ENCODE measurements at regions not wholly inside any gene's neighbourhood (a gene's known extent, or its start where the extent isn't known, plus 50 kb on each side); places are given as distances from the start of the nearest gene placed in this dataset.

DNA sequence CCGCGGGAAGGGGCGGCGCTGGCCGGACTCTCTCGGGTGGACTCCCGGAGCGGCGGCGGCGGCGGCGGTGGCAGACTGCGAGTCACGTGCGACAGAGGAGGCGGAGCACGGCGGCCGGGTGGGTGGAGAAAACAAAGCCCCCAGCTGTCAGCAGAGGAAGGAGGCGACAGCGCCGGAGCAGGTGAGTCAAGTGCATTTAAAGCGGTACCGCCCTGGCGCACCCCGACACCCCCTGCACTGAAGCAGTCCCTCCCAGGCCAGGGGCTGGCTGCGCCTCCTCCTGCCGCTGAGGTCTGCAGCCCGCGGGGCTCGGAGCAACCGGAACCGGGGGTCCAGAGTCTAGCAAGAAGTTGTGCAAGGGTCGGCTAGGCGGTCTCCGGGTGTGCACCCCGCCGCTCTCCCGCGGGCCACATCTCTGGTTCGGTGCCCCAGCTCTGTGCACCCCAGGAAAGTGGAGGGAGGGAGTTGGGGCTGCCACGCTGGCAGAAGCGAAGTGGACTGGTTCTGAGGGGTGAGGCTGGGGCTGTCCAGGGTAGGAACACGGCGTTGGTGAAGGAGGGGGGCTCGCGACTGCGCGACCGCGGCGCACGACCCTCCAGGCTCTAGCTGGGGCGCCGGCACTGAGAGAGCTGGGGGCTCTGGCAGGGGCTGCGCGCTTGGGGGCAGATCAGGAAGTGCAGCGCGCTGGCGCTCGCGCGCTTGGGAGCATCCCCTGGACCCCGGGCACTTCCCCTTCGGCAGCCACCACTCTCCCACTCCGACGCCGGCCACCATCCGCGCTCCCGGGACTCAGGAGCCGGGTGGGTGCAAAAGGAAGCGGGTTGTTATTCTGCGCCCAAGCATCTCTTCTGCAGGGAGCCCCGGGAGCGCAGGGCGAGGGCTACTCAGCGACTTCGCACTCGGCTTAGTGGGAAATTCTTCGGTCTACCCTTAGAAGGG lies 64.0 kb upstream of the MAPRE2 start:
- TF ChIP-seq, protein P1, sequence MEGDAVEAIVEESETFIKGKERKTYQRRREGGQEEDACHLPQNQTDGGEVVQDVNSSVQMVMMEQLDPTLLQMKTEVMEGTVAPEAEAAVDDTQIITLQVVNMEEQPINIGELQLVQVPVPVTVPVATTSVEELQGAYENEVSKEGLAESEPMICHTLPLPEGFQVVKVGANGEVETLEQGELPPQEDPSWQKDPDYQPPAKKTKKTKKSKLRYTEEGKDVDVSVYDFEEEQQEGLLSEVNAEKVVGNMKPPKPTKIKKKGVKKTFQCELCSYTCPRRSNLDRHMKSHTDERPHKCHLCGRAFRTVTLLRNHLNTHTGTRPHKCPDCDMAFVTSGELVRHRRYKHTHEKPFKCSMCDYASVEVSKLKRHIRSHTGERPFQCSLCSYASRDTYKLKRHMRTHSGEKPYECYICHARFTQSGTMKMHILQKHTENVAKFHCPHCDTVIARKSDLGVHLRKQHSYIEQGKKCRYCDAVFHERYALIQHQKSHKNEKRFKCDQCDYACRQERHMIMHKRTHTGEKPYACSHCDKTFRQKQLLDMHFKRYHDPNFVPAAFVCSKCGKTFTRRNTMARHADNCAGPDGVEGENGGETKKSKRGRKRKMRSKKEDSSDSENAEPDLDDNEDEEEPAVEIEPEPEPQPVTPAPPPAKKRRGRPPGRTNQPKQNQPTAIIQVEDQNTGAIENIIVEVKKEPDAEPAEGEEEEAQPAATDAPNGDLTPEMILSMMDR (conservative IDR thresholded peaks at IDR 0.05; ENCODE audit: control insufficient read depth, insufficient read depth, low read depth, low read length), result no peak
- H3K4me3 ChIP-seq (ENCODE audit: control insufficient read depth, low read depth, low read length), result peak overlapping the region; percentile 67

DNA sequence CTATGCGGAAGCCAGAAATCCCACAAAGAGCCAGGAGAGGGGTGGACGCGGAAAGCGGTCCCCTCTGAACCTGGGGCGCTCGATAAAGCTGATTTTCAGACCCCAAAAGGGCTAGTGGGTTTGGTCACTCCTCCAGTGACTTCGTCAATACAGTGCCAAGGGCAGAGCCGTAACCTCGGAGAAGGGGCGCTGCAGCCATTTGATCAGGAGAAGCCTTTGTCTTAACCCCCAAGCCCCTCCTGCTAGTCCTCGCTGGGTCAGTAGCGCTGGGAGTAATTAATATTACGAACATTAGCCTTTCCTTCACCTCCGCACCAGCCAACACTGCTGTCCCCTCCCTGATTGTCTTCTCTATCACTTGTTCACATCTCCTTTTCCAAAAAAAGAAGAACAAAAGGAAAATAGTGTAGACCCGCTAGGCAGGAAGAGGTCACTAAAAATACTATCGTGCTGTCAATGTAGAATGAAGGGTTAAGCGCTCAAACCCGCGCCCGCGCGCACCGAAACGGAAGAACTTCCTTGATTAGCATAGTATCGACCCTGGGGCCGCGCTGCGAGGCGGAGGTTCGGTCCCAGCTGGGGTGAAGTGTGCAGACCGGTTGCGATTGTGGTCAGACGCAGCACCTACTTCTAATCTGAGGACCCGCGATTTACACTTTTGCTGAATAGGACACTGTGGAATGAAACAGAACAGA lies 63.2 kb upstream of the MAPRE2 start:
- TF ChIP-seq, protein P1 (conservative IDR thresholded peaks at IDR 0.05; ENCODE audit: control insufficient read depth, insufficient read depth, low read depth, low read length), result no peak
- H3K4me3 ChIP-seq (ENCODE audit: control insufficient read depth, low read depth, low read length), result peak overlapping the region; percentile 67
- no peak for DNase-seq (ENCODE audit: low read depth)

More for the DNA sequence above, 64.0 kb upstream of the MAPRE2 start:
- DNase-seq (ENCODE audit: low read depth), result peak; percentile 20

DNA sequence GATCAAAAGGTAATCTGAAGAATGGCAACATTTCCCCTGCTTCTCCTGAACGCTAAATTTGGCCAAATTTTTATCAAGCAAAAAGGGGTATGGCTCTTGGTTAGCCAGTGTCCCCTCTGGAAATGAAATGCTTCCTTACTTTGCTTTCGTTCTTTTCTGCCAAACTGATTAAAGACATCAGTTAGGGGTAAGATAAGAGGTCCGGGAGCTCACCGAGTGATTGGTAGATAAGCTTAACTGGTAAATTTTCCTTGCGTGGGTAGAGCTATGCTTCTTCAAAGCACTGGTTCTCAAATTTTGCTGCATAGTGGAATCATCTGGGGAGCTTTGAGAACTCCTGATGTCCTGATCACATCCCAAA lies 62.7 kb upstream of the MAPRE2 start:
- TF ChIP-seq, protein P1 (conservative IDR thresholded peaks at IDR 0.05; ENCODE audit: control insufficient read depth, insufficient read depth, low read depth, low read length), result no peak
- DNase-seq (ENCODE audit: low read depth), result no peak

GRCh38 chr18:34978953-34979608 lies 62.1 kb upstream of the MAPRE2 start:
- peak overlapping the region; percentile 67 for H3K4me3 ChIP-seq (ENCODE audit: control insufficient read depth, low read depth, low read length)
- TF ChIP-seq, protein P1 (conservative IDR thresholded peaks at IDR 0.05; ENCODE audit: control insufficient read depth, insufficient read depth, low read depth, low read length), result no peak
- DNase-seq (ENCODE audit: low read depth), result peak; percentile 94

More for the DNA sequence above, 62.7 kb upstream of the MAPRE2 start:
- peak overlapping the region; percentile 67 for H3K4me3 ChIP-seq (ENCODE audit: control insufficient read depth, low read depth, low read length)

DNA sequence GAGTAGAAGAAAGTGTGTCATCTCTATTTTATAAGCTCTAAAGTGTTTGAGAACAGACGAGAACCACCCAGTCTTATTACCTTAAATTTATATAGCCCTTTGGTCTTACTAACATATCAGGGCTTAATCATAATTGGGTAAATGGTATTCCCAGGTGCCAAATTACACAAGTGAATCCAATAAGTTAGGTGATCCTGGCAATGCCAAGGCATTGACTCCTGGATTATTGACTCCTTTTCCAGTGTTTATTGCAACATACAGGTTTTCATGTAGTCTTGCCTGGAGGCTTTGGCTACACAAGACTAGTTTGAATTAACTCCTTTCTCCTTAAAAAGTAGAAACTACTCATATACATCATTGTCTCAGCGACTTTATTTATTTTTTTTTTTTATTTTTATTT lies 59.7 kb upstream of the MAPRE2 start:
- no peak for DNase-seq (ENCODE audit: low read depth)
- TF ChIP-seq, protein P1 (conservative IDR thresholded peaks at IDR 0.05; ENCODE audit: control insufficient read depth, insufficient read depth, low read depth, low read length), result no peak
- no peak overlapping the region for H3K4me3 ChIP-seq (ENCODE audit: control insufficient read depth, low read depth, low read length)

DNA sequence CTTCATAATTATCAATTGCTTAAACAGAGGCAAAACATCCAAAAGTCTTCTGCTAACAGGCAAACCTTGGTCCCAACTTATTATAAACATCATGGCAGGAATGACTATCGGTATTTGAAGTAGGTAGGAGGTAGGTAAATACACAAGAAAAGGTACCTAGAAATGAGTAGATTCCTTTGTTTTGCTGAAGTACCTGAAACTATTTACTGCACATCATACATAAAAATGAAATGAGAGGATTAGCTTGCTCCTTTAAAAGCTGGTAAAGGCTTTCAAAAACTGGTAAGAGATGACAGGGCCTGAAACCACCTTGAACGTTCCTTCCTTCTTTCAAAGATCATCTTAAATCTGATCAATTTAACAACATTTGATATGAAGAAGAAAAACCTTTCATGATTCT lies 55.2 kb upstream of the MAPRE2 start:
- H3K4me3 ChIP-seq (ENCODE audit: control insufficient read depth, low read depth, low read length), result no peak overlapping the region
- TF ChIP-seq, protein P1 (conservative IDR thresholded peaks at IDR 0.05; ENCODE audit: control insufficient read depth, insufficient read depth, low read depth, low read length), result no peak
- DNase-seq (ENCODE audit: low read depth), result no peak

Data from fibroblast of mammary gland (primary cell).